Gastroesophageal sphincter (tissue), 4 donors: ENCODE measurements at regions not wholly inside any gene's neighbourhood (a gene's known extent, or its start where the extent isn't known, plus 50 kb on each side); places are given as distances from the start of the nearest gene placed in this dataset.

Source experiments
- ATAC-seq: fragments of 150-250 bp; one replicate; pipeline ENCODE4 v1.9.1; 2016; ENCODE audit warnings: mild to moderate bottlenecking, moderate library complexity
- H3K27ac ChIP-seq, 4 donors: fragments of 200-600 bp; sonication (generic) in 3 of 4; 1 replicate in 3 of 4; 2 replicates in 1 of 4; pipeline ENCODE4 v1.5.1; 2016 to 2019
- H3K27me3 ChIP-seq: fragments of 200-600 bp; sonication (generic); one replicate; pipeline ENCODE4 v1.5.1; 2019
- H3K36me3 ChIP-seq, 2 donors: fragments of 200-600 bp; sonication (generic); one replicate each; pipeline ENCODE4 v1.5.1; 2019; ENCODE audit warnings: control low read depth in 1 of 2
- H3K4me1 ChIP-seq, 3 donors: fragments of 200-600 bp; sonication (generic); 1 replicate in 2 of 3; 2 replicates in 1 of 3; pipeline ENCODE4 v1.5.1; 2016 to 2019; ENCODE audit warnings: control low read depth in 2 of 3
- H3K4me3 ChIP-seq, 2 donors: fragments of 200-600 bp; sonication (generic); one replicate each; pipeline ENCODE4 v1.5.1; 2019; ENCODE audit warnings: mild to moderate bottlenecking in 1 of 2, moderate library complexity in 1 of 2
- H3K9me3 ChIP-seq, 3 donors: fragments of 200-600 bp; sonication (generic); one replicate each; pipeline ENCODE4 v1.5.1; 2017 to 2019; ENCODE audit warnings: control low read depth in 2 of 3
- EP300 ChIP-seq: sonication (generic); formaldehyde crosslinking; IDR thresholded peaks from one replicate; pipeline ENCODE4 v1.6.1; 2017; ENCODE audit warnings: antibody characterized with exemption, mild to moderate bottlenecking
- POLR2A ChIP-seq, 2 donors: fragments of 450-650 bp; IDR thresholded peaks; one replicate each; pipeline ENCODE4 v1.6.1; 2017; ENCODE audit warnings: antibody characterized with exemption in 2 of 2, mild to moderate bottlenecking in 2 of 2, moderate library complexity in 1 of 2
- POLR2AphosphoS5 ChIP-seq: sonication (generic); formaldehyde crosslinking; IDR thresholded peaks from one replicate; pipeline ENCODE4 v1.6.1; 2017; ENCODE audit warnings: antibody characterized with exemption
- WGBS, 2 donors: methylation state at CpG; one replicate each; pipeline ENCODE4 v1.1.5; 2018; ENCODE audit warnings: low coverage in 1 of 2; 5-methylcytosine and 5-hydroxymethylcytosine counted together
- TF ChIP-seq, protein P1 (sequence below), 4 experiments: fragments of 200-600 bp in 2 of 4; fragments of 450-650 bp in 2 of 4; sonication (generic) in 1 of 4; IDR thresholded peaks; one replicate each; pipeline ENCODE4 v1.5.1; 2017 to 2019; ENCODE audit warnings: antibody characterized with exemption in 4 of 4, mild to moderate bottlenecking in 2 of 4, moderate library complexity in 2 of 4

DNA sequence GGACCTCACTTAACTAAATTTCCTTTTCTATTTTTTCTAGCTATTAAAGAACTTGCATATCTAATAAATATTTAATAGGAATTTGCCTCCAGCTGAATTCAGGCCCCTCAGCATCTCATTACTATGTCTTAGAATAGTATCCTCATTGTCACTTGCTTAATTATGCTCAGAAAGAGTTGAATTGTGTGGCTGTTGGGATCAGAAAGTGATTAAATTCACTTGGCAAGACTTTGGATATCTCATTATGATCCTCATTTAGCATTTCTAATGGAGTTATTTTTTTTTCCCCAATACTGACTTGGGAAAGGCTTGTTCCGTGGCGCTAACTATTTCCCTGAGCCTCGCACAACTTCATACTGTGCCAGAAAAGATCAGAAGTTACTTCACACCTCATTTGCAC is 158.8 kb downstream of the IDS start:
- ATAC-seq, result no peak
- no peak overlapping the region for H3K27ac ChIP-seq
- no peaks in the 10 kb centered on the region for H3K36me3 ChIP-seq
- H3K27me3 ChIP-seq, result no peaks in the 10 kb centered on the region
- no peak overlapping the region for H3K4me3 ChIP-seq
- no peaks in the 10 kb centered on the region for H3K4me1 ChIP-seq
- 61% methylated on average over 3 of the region's 3 CpGs; no CpG with 5 or more reads in 1 of the 2 donors for WGBS, 2 donors
- TF ChIP-seq EP300 (no peak), POLR2AphosphoS5 (no peak), POLR2A (IDR thresholded peaks at IDR 0.05) (no peak)
- TF ChIP-seq, protein P1, sequence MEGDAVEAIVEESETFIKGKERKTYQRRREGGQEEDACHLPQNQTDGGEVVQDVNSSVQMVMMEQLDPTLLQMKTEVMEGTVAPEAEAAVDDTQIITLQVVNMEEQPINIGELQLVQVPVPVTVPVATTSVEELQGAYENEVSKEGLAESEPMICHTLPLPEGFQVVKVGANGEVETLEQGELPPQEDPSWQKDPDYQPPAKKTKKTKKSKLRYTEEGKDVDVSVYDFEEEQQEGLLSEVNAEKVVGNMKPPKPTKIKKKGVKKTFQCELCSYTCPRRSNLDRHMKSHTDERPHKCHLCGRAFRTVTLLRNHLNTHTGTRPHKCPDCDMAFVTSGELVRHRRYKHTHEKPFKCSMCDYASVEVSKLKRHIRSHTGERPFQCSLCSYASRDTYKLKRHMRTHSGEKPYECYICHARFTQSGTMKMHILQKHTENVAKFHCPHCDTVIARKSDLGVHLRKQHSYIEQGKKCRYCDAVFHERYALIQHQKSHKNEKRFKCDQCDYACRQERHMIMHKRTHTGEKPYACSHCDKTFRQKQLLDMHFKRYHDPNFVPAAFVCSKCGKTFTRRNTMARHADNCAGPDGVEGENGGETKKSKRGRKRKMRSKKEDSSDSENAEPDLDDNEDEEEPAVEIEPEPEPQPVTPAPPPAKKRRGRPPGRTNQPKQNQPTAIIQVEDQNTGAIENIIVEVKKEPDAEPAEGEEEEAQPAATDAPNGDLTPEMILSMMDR (IDR thresholded peaks at IDR 0.05), result no peak
- H3K9me3 ChIP-seq, result no peaks in the 10 kb centered on the region

DNA sequence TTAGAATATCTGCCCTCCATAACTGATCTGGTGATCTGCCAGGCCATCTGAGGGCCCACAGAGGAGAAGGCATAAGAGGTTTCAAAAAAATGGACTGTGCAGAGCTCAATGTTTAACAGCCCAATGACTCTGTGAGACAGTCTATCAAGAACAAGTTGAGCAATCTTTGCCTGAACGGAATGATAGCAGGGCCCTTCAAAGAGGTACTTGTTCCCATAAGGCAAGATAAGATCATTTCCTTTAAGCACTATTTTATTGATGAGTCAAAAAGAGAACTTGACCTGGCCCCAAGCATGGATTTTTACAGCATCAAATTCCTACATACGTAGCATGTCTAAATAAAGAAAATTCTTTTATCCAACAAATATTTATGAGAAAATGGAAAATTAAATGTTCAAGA is 182.8 kb downstream of the IDS start:
- Histone ChIP-seq H3K27ac (no peak overlapping the region), H3K36me3 (no peaks in the 10 kb centered on the region), H3K4me3 (no peak overlapping the region), H3K9me3 (no peaks in the 10 kb centered on the region), H3K27me3 (no peaks in the 10 kb centered on the region), H3K4me1 (no peaks in the 10 kb centered on the region)
- ATAC-seq, result no peak
- 52 to 79% methylated on average over 2 of the region's 2 CpGs for WGBS, 2 donors
- no peak for TF ChIP-seq POLR2A (IDR thresholded peaks at IDR 0.05)
- no peak for TF ChIP-seq POLR2AphosphoS5
- TF ChIP-seq, protein P1 (IDR thresholded peaks at IDR 0.05), result no peak
- no peak for TF ChIP-seq EP300

DNA sequence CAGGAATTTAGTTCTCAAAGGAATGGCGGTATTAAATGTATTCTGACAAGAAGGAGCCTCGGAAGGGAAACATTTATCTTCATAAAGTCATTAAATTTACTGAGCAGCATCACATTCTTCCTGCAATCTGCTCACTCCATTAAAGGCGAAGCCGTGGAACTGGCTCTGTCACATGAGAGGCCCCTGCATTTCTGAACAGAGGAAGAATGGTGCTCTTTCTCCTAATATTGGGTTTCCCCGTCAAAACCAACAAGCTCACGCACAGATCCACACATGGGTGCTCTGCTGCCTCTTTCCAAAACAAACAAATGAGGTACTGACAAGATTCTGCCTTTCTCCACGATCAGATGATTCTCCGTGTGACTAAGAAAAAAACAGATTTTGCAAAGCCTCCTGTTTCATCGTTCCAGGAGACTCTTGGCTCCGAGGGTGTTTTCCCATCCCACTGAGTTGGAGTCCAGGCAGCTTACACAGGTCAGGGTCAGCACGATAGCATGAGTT is 191.2 kb downstream of the IDS start:
- no peaks in the 10 kb centered on the region for H3K36me3 ChIP-seq
- WGBS, 2 donors, result 20 to 21% methylated on average over 7 to 10 of the region's 11 CpGs
- TF ChIP-seq EP300 (no peak), POLR2AphosphoS5 (no peak), POLR2A (IDR thresholded peaks at IDR 0.05) (no peak)
- TF ChIP-seq, protein P1 (IDR thresholded peaks at IDR 0.05), result no peak
- ATAC-seq, result peak; percentile 36
- peaks cover 0 to 11% (median 0%) of the 10 kb centered on the region in 3 donors for H3K4me1 ChIP-seq
- peak overlapping the region in 2 of 4 donors; percentile 3 to 33 for H3K27ac ChIP-seq
- no peaks in the 10 kb centered on the region for H3K27me3 ChIP-seq
- H3K4me3 ChIP-seq, result no peak overlapping the region
- H3K9me3 ChIP-seq, result no peaks in the 10 kb centered on the region

DNA sequence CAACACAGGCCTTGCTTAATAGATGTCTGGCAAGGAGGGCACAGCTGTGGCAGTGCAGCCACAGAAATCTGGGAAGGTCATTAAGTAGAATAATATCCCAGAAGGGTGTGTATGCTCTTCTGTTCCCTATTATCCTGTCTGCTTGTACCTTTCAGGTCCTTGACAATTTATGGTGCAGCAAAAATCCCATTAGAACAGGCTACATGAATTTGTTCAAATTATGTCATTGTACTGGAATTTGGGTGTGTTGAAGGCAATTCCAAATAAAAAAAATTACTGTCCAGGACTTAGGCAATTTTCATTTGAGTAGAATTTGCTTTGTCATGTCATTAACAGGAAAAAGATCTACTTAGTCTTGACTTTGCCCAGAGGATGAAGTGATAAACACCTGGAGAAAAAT is 192.1 kb downstream of the IDS start:
- Histone ChIP-seq H3K4me1 (peaks cover 0 to 11% (median 0%) of the 10 kb centered on the region in 3 donors), H3K27ac (no peak overlapping the region), H3K36me3 (no peaks in the 10 kb centered on the region), H3K9me3 (no peaks in the 10 kb centered on the region), H3K4me3 (no peak overlapping the region), H3K27me3 (no peaks in the 10 kb centered on the region)
- peak; percentile 22 for ATAC-seq
- TF ChIP-seq, protein P1 (IDR thresholded peaks at IDR 0.05), result no peak

DNA sequence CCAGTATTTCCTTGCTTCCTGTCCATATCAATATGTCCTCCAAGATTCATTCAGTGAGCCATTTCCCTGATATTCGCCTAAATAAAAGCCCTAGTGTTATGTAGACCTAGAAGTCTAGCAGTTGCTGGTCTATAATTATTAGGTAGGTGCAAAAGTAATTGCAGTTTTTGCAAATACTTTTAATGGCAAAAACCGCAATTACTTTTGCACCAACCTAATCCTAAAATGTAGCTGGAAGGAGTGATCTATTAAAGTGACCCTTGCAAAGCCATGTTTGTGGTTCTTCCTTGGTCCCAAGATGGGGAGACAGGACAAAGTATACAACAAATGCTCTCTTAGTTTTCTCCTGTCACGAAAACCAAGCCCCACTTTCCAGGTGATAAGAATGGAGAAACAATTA is 193.0 kb downstream of the IDS start:
- TF ChIP-seq POLR2AphosphoS5 (no peak), EP300 (no peak), POLR2A (IDR thresholded peaks at IDR 0.05) (no peak)
- TF ChIP-seq, protein P1 (IDR thresholded peaks at IDR 0.05), result no peak
- 60% methylated on average over 2 to 3 of the region's 3 CpGs for WGBS, 2 donors
- Histone ChIP-seq H3K27ac (no peak overlapping the region), H3K9me3 (no peaks in the 10 kb centered on the region), H3K4me1 (peaks cover 0 to 11% (median 0%) of the 10 kb centered on the region in 3 donors), H3K36me3 (no peaks in the 10 kb centered on the region), H3K27me3 (no peaks in the 10 kb centered on the region), H3K4me3 (no peak overlapping the region)
- ATAC-seq, result no peak
